ENCODE measurements at regions not wholly inside any gene's neighbourhood (a gene's known extent, or its start where the extent isn't known, plus 50 kb on each side); places are given as distances from the start of the nearest gene placed in this dataset.

DNA sequence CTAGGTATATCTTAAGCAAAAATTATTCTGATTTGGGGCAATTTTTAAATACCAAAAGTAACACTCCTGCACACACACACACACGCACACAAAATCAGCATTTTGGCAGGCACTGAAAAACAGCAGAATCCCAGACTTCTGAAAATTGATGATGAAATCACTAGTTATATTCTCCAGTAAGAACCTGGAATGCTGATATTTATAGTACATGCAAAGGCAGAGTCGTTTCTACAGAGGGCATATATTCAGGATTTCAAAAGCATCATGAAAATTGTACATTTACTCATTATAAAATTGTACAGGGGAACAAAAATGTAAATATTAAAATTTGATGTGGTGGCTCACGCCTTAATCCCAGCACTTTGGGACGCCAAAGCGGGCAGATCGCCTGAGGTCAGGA is 352.5 kb upstream of the PITX2 start:
- TF ChIP-seq, protein P1, sequence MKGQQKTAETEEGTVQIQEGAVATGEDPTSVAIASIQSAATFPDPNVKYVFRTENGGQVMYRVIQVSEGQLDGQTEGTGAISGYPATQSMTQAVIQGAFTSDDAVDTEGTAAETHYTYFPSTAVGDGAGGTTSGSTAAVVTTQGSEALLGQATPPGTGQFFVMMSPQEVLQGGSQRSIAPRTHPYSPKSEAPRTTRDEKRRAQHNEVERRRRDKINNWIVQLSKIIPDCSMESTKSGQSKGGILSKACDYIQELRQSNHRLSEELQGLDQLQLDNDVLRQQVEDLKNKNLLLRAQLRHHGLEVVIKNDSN (IDR thresholded peaks at IDR 0.05), result no peak
- TF ChIP-seq, protein P2, sequence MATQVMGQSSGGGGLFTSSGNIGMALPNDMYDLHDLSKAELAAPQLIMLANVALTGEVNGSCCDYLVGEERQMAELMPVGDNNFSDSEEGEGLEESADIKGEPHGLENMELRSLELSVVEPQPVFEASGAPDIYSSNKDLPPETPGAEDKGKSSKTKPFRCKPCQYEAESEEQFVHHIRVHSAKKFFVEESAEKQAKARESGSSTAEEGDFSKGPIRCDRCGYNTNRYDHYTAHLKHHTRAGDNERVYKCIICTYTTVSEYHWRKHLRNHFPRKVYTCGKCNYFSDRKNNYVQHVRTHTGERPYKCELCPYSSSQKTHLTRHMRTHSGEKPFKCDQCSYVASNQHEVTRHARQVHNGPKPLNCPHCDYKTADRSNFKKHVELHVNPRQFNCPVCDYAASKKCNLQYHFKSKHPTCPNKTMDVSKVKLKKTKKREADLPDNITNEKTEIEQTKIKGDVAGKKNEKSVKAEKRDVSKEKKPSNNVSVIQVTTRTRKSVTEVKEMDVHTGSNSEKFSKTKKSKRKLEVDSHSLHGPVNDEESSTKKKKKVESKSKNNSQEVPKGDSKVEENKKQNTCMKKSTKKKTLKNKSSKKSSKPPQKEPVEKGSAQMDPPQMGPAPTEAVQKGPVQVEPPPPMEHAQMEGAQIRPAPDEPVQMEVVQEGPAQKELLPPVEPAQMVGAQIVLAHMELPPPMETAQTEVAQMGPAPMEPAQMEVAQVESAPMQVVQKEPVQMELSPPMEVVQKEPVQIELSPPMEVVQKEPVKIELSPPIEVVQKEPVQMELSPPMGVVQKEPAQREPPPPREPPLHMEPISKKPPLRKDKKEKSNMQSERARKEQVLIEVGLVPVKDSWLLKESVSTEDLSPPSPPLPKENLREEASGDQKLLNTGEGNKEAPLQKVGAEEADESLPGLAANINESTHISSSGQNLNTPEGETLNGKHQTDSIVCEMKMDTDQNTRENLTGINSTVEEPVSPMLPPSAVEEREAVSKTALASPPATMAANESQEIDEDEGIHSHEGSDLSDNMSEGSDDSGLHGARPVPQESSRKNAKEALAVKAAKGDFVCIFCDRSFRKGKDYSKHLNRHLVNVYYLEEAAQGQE (IDR thresholded peaks at IDR 0.05; ENCODE audit: low read depth), result no peak
- no peak for TF ChIP-seq NFIC (IDR thresholded peaks at IDR 0.05)
- no peak for TF ChIP-seq ZBTB7A (IDR thresholded peaks at IDR 0.05; ENCODE audit: low read depth)
- no peak for TF ChIP-seq FOXM1 (IDR thresholded peaks at IDR 0.05; ENCODE audit: borderline replicate concordance, low read depth)
- no peak for TF ChIP-seq TCF12 (IDR thresholded peaks at IDR 0.05; ENCODE audit: low read depth)
- TF ChIP-seq RAD21 (IDR thresholded peaks at IDR 0.05; ENCODE audit: low read depth), result no peak
- no peak for TF ChIP-seq EGR1 (IDR thresholded peaks at IDR 0.05)
- no peak for TF ChIP-seq TAF1 (IDR thresholded peaks at IDR 0.05; ENCODE audit: low read depth)
- TF ChIP-seq YY1 (IDR thresholded peaks at IDR 0.05; ENCODE audit: low read depth), result no peak
- TF ChIP-seq CREB1 (IDR thresholded peaks at IDR 0.05; ENCODE audit: low read depth), result no peak
- no peak for TF ChIP-seq TEAD4 (IDR thresholded peaks at IDR 0.05)
- TF ChIP-seq, protein P3, sequence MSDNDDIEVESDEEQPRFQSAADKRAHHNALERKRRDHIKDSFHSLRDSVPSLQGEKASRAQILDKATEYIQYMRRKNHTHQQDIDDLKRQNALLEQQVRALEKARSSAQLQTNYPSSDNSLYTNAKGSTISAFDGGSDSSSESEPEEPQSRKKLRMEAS (IDR thresholded peaks at IDR 0.05), result no peak
- no peak for TF ChIP-seq CEBPB (IDR thresholded peaks at IDR 0.05)
- no peak for TF ChIP-seq EP300 (IDR thresholded peaks at IDR 0.05; ENCODE audit: borderline replicate concordance)

DNA sequence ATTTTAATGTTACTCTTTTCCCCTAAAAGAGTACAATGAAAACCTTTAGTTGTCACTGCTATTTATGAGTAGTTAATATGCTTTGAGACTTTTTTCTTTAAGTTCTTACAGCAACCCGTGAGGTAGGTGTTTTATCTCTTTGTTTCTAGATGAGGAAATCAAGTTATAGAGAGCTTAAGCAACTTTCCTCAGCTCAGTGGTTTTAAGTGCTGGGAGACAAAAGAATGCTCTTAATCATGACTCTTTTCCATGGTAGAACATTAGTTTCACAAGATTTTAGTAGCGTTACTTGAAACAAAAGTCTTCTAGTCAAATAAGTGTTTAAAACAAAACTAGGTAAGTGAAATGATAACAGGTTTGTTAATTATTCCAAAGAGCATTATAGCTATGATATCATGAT is 354.7 kb upstream of the PITX2 start:
- TF ChIP-seq CEBPB (IDR thresholded peaks at IDR 0.05) (no peak), TCF12 (IDR thresholded peaks at IDR 0.05; ENCODE audit: low read depth) (no peak), FOXM1 (IDR thresholded peaks at IDR 0.05; ENCODE audit: borderline replicate concordance, low read depth) (no peak), RAD21 (IDR thresholded peaks at IDR 0.05; ENCODE audit: low read depth) (no peak), EGR1 (IDR thresholded peaks at IDR 0.05) (no peak), TEAD4 (IDR thresholded peaks at IDR 0.05) (no peak), YY1 (IDR thresholded peaks at IDR 0.05; ENCODE audit: low read depth) (no peak), EP300 (IDR thresholded peaks at IDR 0.05; ENCODE audit: borderline replicate concordance) (no peak), NFIC (IDR thresholded peaks at IDR 0.05) (no peak), CREB1 (IDR thresholded peaks at IDR 0.05; ENCODE audit: low read depth) (no peak)
- TF ChIP-seq, protein P2 (IDR thresholded peaks at IDR 0.05; ENCODE audit: low read depth), result no peak
- TF ChIP-seq, protein P3 (IDR thresholded peaks at IDR 0.05), result no peak
- TF ChIP-seq, protein P1 (IDR thresholded peaks at IDR 0.05), result no peak

DNA sequence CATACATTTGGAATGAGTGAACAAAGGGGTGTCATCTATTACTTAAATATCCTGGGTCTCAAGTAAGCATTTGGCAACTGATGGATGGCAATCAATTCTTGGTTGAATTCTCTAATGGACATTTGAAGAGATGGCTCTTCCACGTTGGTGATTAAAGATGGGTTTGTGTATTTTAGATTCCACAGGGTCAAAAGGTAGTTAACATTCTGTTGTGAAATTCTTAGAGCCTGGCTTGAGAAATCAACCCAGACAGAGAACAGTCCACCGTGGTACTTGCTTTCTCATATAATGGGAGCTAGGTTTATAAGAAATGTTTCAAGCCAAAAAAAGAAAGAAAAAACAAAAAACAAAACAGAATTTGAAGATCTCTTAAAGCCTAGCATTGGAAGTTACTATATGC is 355.9 kb upstream of the PITX2 start:
- TF ChIP-seq ZBTB7A (IDR thresholded peaks at IDR 0.05; ENCODE audit: low read depth) (no peak), TCF12 (IDR thresholded peaks at IDR 0.05; ENCODE audit: low read depth) (no peak), CEBPB (IDR thresholded peaks at IDR 0.05) (no peak), YY1 (IDR thresholded peaks at IDR 0.05; ENCODE audit: low read depth) (no peak), TEAD4 (IDR thresholded peaks at IDR 0.05) (no peak), FOXM1 (IDR thresholded peaks at IDR 0.05; ENCODE audit: borderline replicate concordance, low read depth) (no peak), RAD21 (IDR thresholded peaks at IDR 0.05; ENCODE audit: low read depth) (no peak), CREB1 (IDR thresholded peaks at IDR 0.05; ENCODE audit: low read depth) (no peak), EP300 (IDR thresholded peaks at IDR 0.05; ENCODE audit: borderline replicate concordance) (no peak), EGR1 (IDR thresholded peaks at IDR 0.05) (no peak), NFIC (IDR thresholded peaks at IDR 0.05) (no peak)
- TF ChIP-seq, protein P2 (IDR thresholded peaks at IDR 0.05; ENCODE audit: low read depth), result no peak
- TF ChIP-seq, protein P3 (IDR thresholded peaks at IDR 0.05), result no peak
- TF ChIP-seq, protein P1 (IDR thresholded peaks at IDR 0.05), result no peak

DNA sequence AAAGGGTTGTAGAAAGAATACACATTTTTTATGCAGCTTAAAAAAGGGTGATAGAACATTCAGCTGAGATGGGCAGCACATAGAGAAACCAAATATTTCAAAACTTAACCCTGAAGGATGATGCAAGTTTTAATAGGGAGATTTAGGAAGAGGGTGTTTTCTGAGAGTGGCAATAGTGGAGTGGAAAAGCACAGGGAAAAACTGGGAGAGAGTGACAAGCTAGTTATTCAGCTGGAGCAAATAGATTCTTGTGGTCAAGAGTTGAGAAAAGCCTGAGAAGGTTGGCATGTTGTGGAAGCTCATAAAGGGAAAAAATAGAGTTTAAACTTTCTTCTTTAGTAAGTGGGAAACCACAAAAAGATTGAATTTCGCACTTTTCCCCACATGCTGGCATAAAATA is 359.6 kb upstream of the PITX2 start:
- TF ChIP-seq CEBPB (IDR thresholded peaks at IDR 0.05), result no peak
- no peak for TF ChIP-seq CREB1 (IDR thresholded peaks at IDR 0.05; ENCODE audit: low read depth)
- TF ChIP-seq, protein P2 (IDR thresholded peaks at IDR 0.05; ENCODE audit: low read depth), result no peak
- TF ChIP-seq YY1 (IDR thresholded peaks at IDR 0.05; ENCODE audit: low read depth), result no peak
- TF ChIP-seq, protein P3 (IDR thresholded peaks at IDR 0.05), result no peak
- TF ChIP-seq FOXM1 (IDR thresholded peaks at IDR 0.05; ENCODE audit: borderline replicate concordance, low read depth), result no peak
- no peak for TF ChIP-seq ZBTB7A (IDR thresholded peaks at IDR 0.05; ENCODE audit: low read depth)
- TF ChIP-seq TCF12 (IDR thresholded peaks at IDR 0.05; ENCODE audit: low read depth), result no peak
- TF ChIP-seq EP300 (IDR thresholded peaks at IDR 0.05; ENCODE audit: borderline replicate concordance), result no peak

Measured in Ishikawa (cell line).